H9 (cell line): ENCODE measurements at regions not wholly inside any gene's neighbourhood (a gene's known extent, or its start where the extent isn't known, plus 50 kb on each side); places are given as distances from the start of the nearest gene placed in this dataset.

Source experiments
- DNase-seq: peaks from one replicate; pipeline ENCODE4 v3.0.0-alpha.2; 2017
- H2AFZ ChIP-seq: one replicate; pipeline ENCODE4 v1.6.1; 2013; ENCODE audit warnings: mild to moderate bottlenecking, low read length, control low read depth, moderate library complexity
- H2AK5ac ChIP-seq: 2 replicates; pipeline ENCODE4 v1.6.1; 2013; ENCODE audit warnings: low read length, control low read depth, mixed read lengths; ENCODE audit not compliant: insufficient read length
- H2BK120ac ChIP-seq: one replicate; pipeline ENCODE4 v1.6.1; 2013; ENCODE audit warnings: low read depth, mild to moderate bottlenecking, low read length, control low read depth, inconsistent platforms; ENCODE audit not compliant: poor library complexity, severe bottlenecking
- H2BK12ac ChIP-seq: 2 replicates; pipeline ENCODE4 v1.6.1; 2013; ENCODE audit warnings: low read length, control low read depth, mixed read lengths, low read depth; ENCODE audit not compliant: insufficient read length
- H2BK15ac ChIP-seq: 2 replicates; pipeline ENCODE4 v1.6.1; 2013; ENCODE audit warnings: low read depth, low read length, control low read depth
- H2BK20ac ChIP-seq: one replicate; pipeline ENCODE4 v1.6.1; 2013; ENCODE audit warnings: low read depth, mild to moderate bottlenecking, low read length, control low read depth, inconsistent platforms; ENCODE audit not compliant: poor library complexity, severe bottlenecking
- H2BK5ac ChIP-seq: 2 replicates; pipeline ENCODE4 v1.6.1; 2013; ENCODE audit warnings: low read length, control low read depth, mixed read lengths; ENCODE audit not compliant: insufficient read length
- H3K14ac ChIP-seq: 2 replicates; pipeline ENCODE4 v1.6.1; 2013; ENCODE audit warnings: low read length, control low read depth; ENCODE audit not compliant: insufficient read depth
- H3K18ac ChIP-seq: 2 replicates; pipeline ENCODE4 v1.6.1; 2013; ENCODE audit warnings: low read depth, mild to moderate bottlenecking, mixed read lengths, low read length, control low read depth; ENCODE audit not compliant: insufficient read length
- H3K23ac ChIP-seq: 2 replicates; pipeline ENCODE4 v1.6.1; 2013; ENCODE audit warnings: low read length, control low read depth, mixed read lengths, low read depth; ENCODE audit not compliant: insufficient read length
- H3K23me2 ChIP-seq: 2 replicates; pipeline ENCODE4 v1.6.1; 2013; ENCODE audit warnings: low read depth, mild to moderate bottlenecking, mixed read lengths, low read length, control low read depth; ENCODE audit not compliant: insufficient read length, poor library complexity, severe bottlenecking
- H3K27ac ChIP-seq: 2 replicates; pipeline ENCODE4 v1.5.1; 2013; ENCODE audit warnings: low read length, control low read depth, mixed read lengths, low read depth; ENCODE audit not compliant: insufficient read length
- H3K27me3 ChIP-seq: 2 replicates; pipeline ENCODE4 v1.6.1; 2013; ENCODE audit warnings: low read length, control low read depth, inconsistent platforms; ENCODE audit not compliant: insufficient read depth
- H3K4ac ChIP-seq: 2 replicates; pipeline ENCODE4 v1.6.1; 2013; ENCODE audit warnings: low read depth, mild to moderate bottlenecking, control low read depth, inconsistent platforms, low read length, moderate library complexity
- H3K4me1 ChIP-seq: 2 replicates; pipeline ENCODE4 v1.6.1; 2013; ENCODE audit warnings: low read length, control low read depth, inconsistent platforms; ENCODE audit not compliant: insufficient read depth
- H3K4me2 ChIP-seq: 2 replicates; pipeline ENCODE4 v1.6.1; 2013; ENCODE audit warnings: low read length, control low read depth, mixed read lengths; ENCODE audit not compliant: insufficient read length, insufficient read depth
- H3K56ac ChIP-seq: 2 replicates; pipeline ENCODE4 v1.6.1; 2013; ENCODE audit warnings: low read depth, mild to moderate bottlenecking, mixed read lengths, low read length, control low read depth; ENCODE audit not compliant: insufficient read length
- H3K79me1 ChIP-seq: 2 replicates; pipeline ENCODE4 v1.6.1; 2013; ENCODE audit warnings: low read depth, mild to moderate bottlenecking, moderate library complexity, low read length, control low read depth, inconsistent platforms; ENCODE audit not compliant: insufficient read depth, poor library complexity, severe bottlenecking
- H3K79me2 ChIP-seq: 2 replicates; pipeline ENCODE4 v1.6.1; 2013; ENCODE audit warnings: low read length, control low read depth, inconsistent platforms; ENCODE audit not compliant: insufficient read depth
- H3K9ac ChIP-seq: 2 replicates; pipeline ENCODE4 v1.6.1; 2013; ENCODE audit warnings: low read length, control low read depth, mixed read lengths; ENCODE audit not compliant: insufficient read length; ENCODE audit errors: extremely low read depth
- H3K9me3 ChIP-seq: one replicate; pipeline ENCODE4 v1.6.1; 2013; ENCODE audit warnings: low read depth, low read length, inconsistent platforms; ENCODE audit not compliant: control insufficient read depth
- H3T11ph ChIP-seq: one replicate; pipeline ENCODE4 v1.6.1; 2013; ENCODE audit warnings: mild to moderate bottlenecking, low read length, control low read depth, inconsistent platforms
- H4K20me1 ChIP-seq: one replicate; pipeline ENCODE4 v1.6.1; 2013; ENCODE audit not compliant: control insufficient read depth, insufficient read length, insufficient read depth
- H4K5ac ChIP-seq: 2 replicates; pipeline ENCODE4 v1.6.1; 2013; ENCODE audit warnings: low read depth, mild to moderate bottlenecking, mixed read lengths, low read length, control low read depth; ENCODE audit not compliant: insufficient read length
- H4K8ac ChIP-seq: replicated peaks from 2 replicates; pipeline ENCODE4 v1.6.1; 2013; ENCODE audit warnings: low read length, control low read depth, mixed read lengths, low read depth; ENCODE audit not compliant: insufficient read length
- H4K91ac ChIP-seq: 2 replicates; pipeline ENCODE4 v1.6.1; 2013; ENCODE audit warnings: low read depth, mild to moderate bottlenecking, moderate library complexity, mixed read lengths, low read length, control low read depth; ENCODE audit not compliant: insufficient read length
- H3K27ac Mint-ChIP-seq, 3 experiments: 2 replicates in 2 of 3; 3 replicates in 1 of 3; pipeline ENCODE4 v1.8.0; 2020 to 2021; ENCODE audit warnings: mixed read lengths in 3 of 3, mild to moderate bottlenecking in 1 of 3, moderate library complexity in 1 of 3
- H3K27me3 Mint-ChIP-seq: 2 replicates; pipeline ENCODE4 v1.8.0; 2021; ENCODE audit warnings: low read depth, mild to moderate bottlenecking, moderate library complexity, mixed read lengths
- H3K36me3 Mint-ChIP-seq, 3 experiments: 2 replicates in 2 of 3; 3 replicates in 1 of 3; pipeline ENCODE4 v1.8.0; 2020 to 2021; ENCODE audit warnings: low read depth in 3 of 3, mixed read lengths in 3 of 3; ENCODE audit not compliant: insufficient read depth in 1 of 3
- H3K4me1 Mint-ChIP-seq, 2 experiments: 2 replicates each; pipeline ENCODE4 v1.8.0; 2020; ENCODE audit warnings: mixed read lengths in 2 of 2
- H3K4me3 Mint-ChIP-seq, 2 experiments: 2 replicates in 1 of 2; 3 replicates in 1 of 2; pipeline ENCODE4 v1.8.0; 2020 to 2021; ENCODE audit warnings: mild to moderate bottlenecking in 2 of 2, mixed read lengths in 2 of 2, moderate library complexity in 1 of 2
- H3K9me3 Mint-ChIP-seq, 2 experiments: 2 replicates in 1 of 2; 3 replicates in 1 of 2; pipeline ENCODE4 v1.8.0; 2020; ENCODE audit warnings: mild to moderate bottlenecking in 2 of 2, mixed read lengths in 2 of 2, moderate library complexity in 1 of 2
- WGBS: extraction: QIAGEN DNeasy Blood & Tissue Kit; methylation state at CpG from one replicate; pipeline ENCODE4 v1.1.7; 2013; ENCODE audit warnings: missing lambda C conversion rate, low lambda C conversion rate, mixed read lengths; ENCODE audit not compliant: insufficient read length; ENCODE audit errors: extremely low coverage; 5-methylcytosine and 5-hydroxymethylcytosine counted together
- TF ChIP-seq, protein P1 (sequence below): fragments of 200-600 bp; sonication (generic); conservative IDR thresholded peaks from 3 replicates; pipeline ENCODE4 v1.8.0; 2021; ENCODE audit warnings: antibody characterized with exemption, mild to moderate bottlenecking

DNA sequence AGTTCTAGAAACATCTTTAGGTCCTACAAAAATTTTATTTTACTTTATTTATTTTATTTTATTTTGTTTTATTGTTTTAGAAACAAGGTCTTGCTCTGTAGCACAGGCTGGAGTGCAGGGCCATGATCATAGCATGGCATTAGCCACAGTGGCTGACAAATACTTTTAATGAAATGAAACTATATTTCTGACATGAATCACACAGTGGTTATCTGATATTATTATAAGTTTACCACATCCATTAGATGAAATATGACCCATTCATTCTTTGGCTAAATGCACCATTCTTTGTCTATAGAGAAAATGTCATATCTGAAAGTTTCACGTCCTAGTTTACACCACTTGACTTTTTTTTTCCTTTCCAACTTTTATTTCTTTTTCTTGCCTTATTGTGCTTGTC, 613.4 kb upstream of the ADAMTS5 start:
- Mint-ChIP-seq H3K27ac (no peak overlapping the region), H3K4me1 (no peaks in the 10 kb centered on the region), H3K4me3 (no peak overlapping the region), H3K27me3 (no peaks in the 10 kb centered on the region), H3K36me3 (0 out of 7 replicates have a peak, but pooled peaks cover 0 to 2% (median 0%) of the 10 kb centered on the region in 3 experiments), H3K9me3 (no peaks in the 10 kb centered on the region; a peak in 1 of 5 replicates)
- Histone ChIP-seq H2BK12ac (no peak overlapping the region), H3K23ac (no peak overlapping the region), H3K4me2 (no peak overlapping the region), H2BK20ac (no peak overlapping the region), H3K56ac (no peak overlapping the region), H3K14ac (no peak overlapping the region), H3K4ac (no peak overlapping the region), H3K79me1 (no peaks in the 10 kb centered on the region), H3K9me3 (no peaks in the 10 kb centered on the region), H2BK5ac (no peak overlapping the region), H3K27me3 (no peaks in the 10 kb centered on the region), H3K23me2 (no peaks in the 10 kb centered on the region), H3K27ac (no peak overlapping the region), H3K9ac (no peak overlapping the region), H4K20me1 (no peaks in the 10 kb centered on the region), H2AK5ac (no peak overlapping the region), H3K18ac (no peak overlapping the region), H2BK120ac (no peak overlapping the region), H4K8ac (no peak overlapping the region), H2AFZ (no peak overlapping the region), H3K79me2 (no peaks in the 10 kb centered on the region), H4K91ac (no peak overlapping the region), H3T11ph (no peak overlapping the region), H2BK15ac (no peak overlapping the region), H4K5ac (no peak overlapping the region), H3K4me1 (no peaks in the 10 kb centered on the region)
- no peak for DNase-seq
- WGBS, result no CpG with 5 or more reads among the region's 1 CpG
- TF ChIP-seq, protein P1, sequence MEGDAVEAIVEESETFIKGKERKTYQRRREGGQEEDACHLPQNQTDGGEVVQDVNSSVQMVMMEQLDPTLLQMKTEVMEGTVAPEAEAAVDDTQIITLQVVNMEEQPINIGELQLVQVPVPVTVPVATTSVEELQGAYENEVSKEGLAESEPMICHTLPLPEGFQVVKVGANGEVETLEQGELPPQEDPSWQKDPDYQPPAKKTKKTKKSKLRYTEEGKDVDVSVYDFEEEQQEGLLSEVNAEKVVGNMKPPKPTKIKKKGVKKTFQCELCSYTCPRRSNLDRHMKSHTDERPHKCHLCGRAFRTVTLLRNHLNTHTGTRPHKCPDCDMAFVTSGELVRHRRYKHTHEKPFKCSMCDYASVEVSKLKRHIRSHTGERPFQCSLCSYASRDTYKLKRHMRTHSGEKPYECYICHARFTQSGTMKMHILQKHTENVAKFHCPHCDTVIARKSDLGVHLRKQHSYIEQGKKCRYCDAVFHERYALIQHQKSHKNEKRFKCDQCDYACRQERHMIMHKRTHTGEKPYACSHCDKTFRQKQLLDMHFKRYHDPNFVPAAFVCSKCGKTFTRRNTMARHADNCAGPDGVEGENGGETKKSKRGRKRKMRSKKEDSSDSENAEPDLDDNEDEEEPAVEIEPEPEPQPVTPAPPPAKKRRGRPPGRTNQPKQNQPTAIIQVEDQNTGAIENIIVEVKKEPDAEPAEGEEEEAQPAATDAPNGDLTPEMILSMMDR, result no peak
